B cell (primary cell): ENCODE measurements at regions not wholly inside any gene's neighbourhood (a gene's known extent, or its start where the extent isn't known, plus 50 kb on each side); places are given as distances from the start of the nearest gene placed in this dataset.

ENCODE experiments used
- ATAC-seq: fragments of 200-7000 bp; cut with Tn5 transposase; one replicate; pipeline ENCODE4 v1.10.0; 2021; ENCODE audit warnings: low read depth, mild to moderate bottlenecking, moderate number of reproducible peaks, moderate library complexity
- CTCF ChIA-PET: fragments of 350-600 bp; sonication (Branson Sonifier 250); formaldehyde crosslinking; loops from one replicate; lab custom pipeline; 2021; ENCODE audit warnings: antibody characterized with exemption, inconsistent platforms; lab: Charles Lee
- POLR2A ChIA-PET: fragments of 350-600 bp; sonication (Branson Sonifier 250); formaldehyde crosslinking; loops from one replicate; lab custom pipeline; 2021; ENCODE audit warnings: antibody characterized with exemption; lab: Charles Lee
- DNase-seq: peaks from one replicate; pipeline ENCODE4 v3.0.0; 2013
- H2AFZ ChIP-seq: 2 replicates; pipeline ENCODE4 v1.6.1; 2012; ENCODE audit warnings: mild to moderate bottlenecking, low read depth, low read length; ENCODE audit not compliant: insufficient read depth, poor library complexity, severe bottlenecking
- H3K27ac ChIP-seq, 2 donors: 1 replicate in 1 of 2; 2 replicates in 1 of 2; pipeline ENCODE4 v1.5.1; 2012 to 2013; ENCODE audit warnings: low read length in 2 of 2, mild to moderate bottlenecking in 2 of 2, moderate library complexity in 1 of 2
- H3K27me3 ChIP-seq, 4 experiments: fragments of 200-600 bp in 1 of 4; sonication (generic) in 1 of 4; replicated peaks in 1 of 4; 1 replicate in 2 of 4; 2 replicates in 2 of 4; pipeline versions ENCODE4 v1.6.1 to v1.7.0; 2013 to 2016; ENCODE audit warnings: low read length in 3 of 4, mild to moderate bottlenecking in 2 of 4, mixed read lengths in 1 of 4, moderate library complexity in 1 of 4; ENCODE audit not compliant: insufficient read depth in 4 of 4, control insufficient read depth in 3 of 4; ENCODE audit errors: control extremely low read depth in 1 of 4
- H3K36me3 ChIP-seq, 2 experiments: replicated peaks in 1 of 2; 1 replicate in 1 of 2; 2 replicates in 1 of 2; pipeline versions ENCODE4 v1.6.1 to v1.7.1; 2013; ENCODE audit warnings: low read length in 1 of 2; ENCODE audit not compliant: insufficient read depth in 2 of 2, control insufficient read depth in 1 of 2; ENCODE audit errors: control extremely low read depth in 1 of 2, extremely low read depth in 1 of 2
- H3K4me1 ChIP-seq, 2 donors: fragments of 200-600 bp in 1 of 2; sonication (generic) in 1 of 2; 1 replicate in 1 of 2; 2 replicates in 1 of 2; pipeline versions ENCODE4 v1.5.1 to v1.6.1; 2013 to 2017; ENCODE audit warnings: low read length in 2 of 2; ENCODE audit not compliant: control insufficient read depth in 2 of 2, insufficient read depth in 2 of 2
- H3K4me2 ChIP-seq: replicated peaks from 2 replicates; pipeline ENCODE3; 2012; ENCODE audit warnings: mild to moderate bottlenecking, low read depth, low read length; ENCODE audit not compliant: poor library complexity, severe bottlenecking
- H3K4me3 ChIP-seq, 5 experiments: fragments of 200-600 bp in 1 of 5; sonication (generic) in 1 of 5; 1 replicate in 3 of 5; 2 replicates in 2 of 5; pipeline versions ENCODE4 v1.5.1 to v1.7.0; 2011 to 2016; ENCODE audit warnings: low read length in 4 of 5, mild to moderate bottlenecking in 4 of 5, low read depth in 2 of 5, control low read depth in 1 of 5, moderate library complexity in 1 of 5; ENCODE audit not compliant: insufficient read depth in 1 of 5; ENCODE audit errors: control extremely low read depth in 1 of 5, extremely low read depth in 1 of 5
- H3K79me2 ChIP-seq: fragments of 200-600 bp; sonication (generic); one replicate; pipeline ENCODE4 v1.6.0; 2016; ENCODE audit warnings: low read length; ENCODE audit not compliant: control insufficient read depth, insufficient read depth
- H3K9ac ChIP-seq: fragments of 200-600 bp; sonication (generic); 2 replicates; pipeline ENCODE4 v1.6.1; 2017; ENCODE audit warnings: mild to moderate bottlenecking, low read length, moderate library complexity
- H3K9me3 ChIP-seq, 3 donors: one replicate each; pipeline versions ENCODE4 v1.6.1 to v1.7.1; 2013; ENCODE audit warnings: low read length in 2 of 3; ENCODE audit not compliant: control insufficient read depth in 2 of 3, insufficient read depth in 1 of 3; ENCODE audit errors: control extremely low read depth in 1 of 3
- H4K20me1 ChIP-seq: 2 replicates; pipeline ENCODE4 v1.6.0; 2012; ENCODE audit warnings: mild to moderate bottlenecking, low read length; ENCODE audit not compliant: insufficient read depth, control insufficient read depth, poor library complexity, severe bottlenecking
- H3K27ac Mint-ChIP-seq: one replicate; pipeline ENCODE4 v1.8.0; 2021; ENCODE audit warnings: mixed read lengths
- H3K27me3 Mint-ChIP-seq: one replicate; pipeline ENCODE4 v1.8.0; 2021; ENCODE audit warnings: mixed read lengths
- H3K4me1 Mint-ChIP-seq: one replicate; pipeline ENCODE4 v1.8.0; 2021; ENCODE audit warnings: mixed read lengths
- H3K4me3 Mint-ChIP-seq: one replicate; pipeline ENCODE4 v1.8.0; 2021; ENCODE audit warnings: mixed read lengths
- H3K9me3 Mint-ChIP-seq: one replicate; pipeline ENCODE4 v1.8.0; 2022; ENCODE audit warnings: mixed read lengths; ENCODE audit not compliant: insufficient read depth
- EZH2 ChIP-seq: IDR thresholded peaks from 2 replicates; pipeline ENCODE4 v1.6.1; 2012; ENCODE audit warnings: borderline replicate concordance, low read depth, mild to moderate bottlenecking, moderate library complexity, low read length; ENCODE audit not compliant: insufficient read depth, poor library complexity, severe bottlenecking
- WGBS: methylation state at CpG from one replicate; pipeline ENCODE4 v1.1.5; 2013; ENCODE audit warnings: missing lambda C conversion rate; ENCODE audit not compliant: insufficient coverage; 5-methylcytosine and 5-hydroxymethylcytosine counted together
- intact Hi-C: fragments of 100-400 bp; cut with micrococcal nuclease; formaldehyde crosslinking; loops from one replicate; pipeline ENCODE4 v1.10.0; 2022
- TF ChIP-seq, protein P1 (sequence below): fragments of 200-600 bp; IDR thresholded peaks from one replicate; pipeline ENCODE4 v1.8.0; 2022; ENCODE audit warnings: antibody characterized with exemption, mild to moderate bottlenecking

DNA sequence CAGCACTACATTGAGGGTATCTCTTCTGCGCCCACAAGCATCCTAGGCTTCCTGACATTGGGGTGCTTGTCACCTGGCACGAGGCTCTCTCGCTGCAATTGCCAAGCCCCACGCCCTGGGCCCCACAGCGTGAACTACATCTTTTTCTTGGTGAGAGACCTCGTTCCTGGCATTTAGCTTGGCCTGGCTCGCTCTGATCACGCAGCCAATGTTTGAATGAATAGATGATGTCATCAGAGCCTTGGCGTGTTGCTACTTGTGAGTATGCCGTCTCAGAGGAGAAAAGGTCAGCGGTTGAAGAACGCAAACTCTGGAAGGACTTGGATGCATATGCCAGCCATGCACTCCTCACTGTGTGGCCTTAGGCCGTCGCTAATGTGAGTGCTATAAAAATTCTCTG lies 150.2 kb upstream of the AUTS2 start:
- ChIA-PET POLR2A (no interaction called here), CTCF (no interaction called here)
- Mint-ChIP-seq H3K9me3 (no peaks in the 10 kb centered on the region), H3K4me1 (no peaks in the 10 kb centered on the region), H3K27me3 (no peaks in the 10 kb centered on the region), H3K4me3 (no peak overlapping the region), H3K27ac (no peak overlapping the region)
- Histone ChIP-seq H3K36me3 (no peaks in the 10 kb centered on the region), H4K20me1 (no peaks in the 10 kb centered on the region), H3K27me3 (no peaks in the 10 kb centered on the region), H3K9ac (no peak overlapping the region), H3K79me2 (no peaks in the 10 kb centered on the region), H3K4me3 (no peak overlapping the region), H3K9me3 (peaks cover 0 to 11% (median 0%) of the 10 kb centered on the region in 3 donors), H2AFZ (no peak overlapping the region), H3K27ac (no peak overlapping the region), H3K4me1 (no peaks in the 10 kb centered on the region), H3K4me2 (no peak overlapping the region)
- TF ChIP-seq, protein P1, sequence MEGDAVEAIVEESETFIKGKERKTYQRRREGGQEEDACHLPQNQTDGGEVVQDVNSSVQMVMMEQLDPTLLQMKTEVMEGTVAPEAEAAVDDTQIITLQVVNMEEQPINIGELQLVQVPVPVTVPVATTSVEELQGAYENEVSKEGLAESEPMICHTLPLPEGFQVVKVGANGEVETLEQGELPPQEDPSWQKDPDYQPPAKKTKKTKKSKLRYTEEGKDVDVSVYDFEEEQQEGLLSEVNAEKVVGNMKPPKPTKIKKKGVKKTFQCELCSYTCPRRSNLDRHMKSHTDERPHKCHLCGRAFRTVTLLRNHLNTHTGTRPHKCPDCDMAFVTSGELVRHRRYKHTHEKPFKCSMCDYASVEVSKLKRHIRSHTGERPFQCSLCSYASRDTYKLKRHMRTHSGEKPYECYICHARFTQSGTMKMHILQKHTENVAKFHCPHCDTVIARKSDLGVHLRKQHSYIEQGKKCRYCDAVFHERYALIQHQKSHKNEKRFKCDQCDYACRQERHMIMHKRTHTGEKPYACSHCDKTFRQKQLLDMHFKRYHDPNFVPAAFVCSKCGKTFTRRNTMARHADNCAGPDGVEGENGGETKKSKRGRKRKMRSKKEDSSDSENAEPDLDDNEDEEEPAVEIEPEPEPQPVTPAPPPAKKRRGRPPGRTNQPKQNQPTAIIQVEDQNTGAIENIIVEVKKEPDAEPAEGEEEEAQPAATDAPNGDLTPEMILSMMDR = no peak
- no peak for TF ChIP-seq EZH2
- DNase-seq = no peak
- intact Hi-C loops = no loop called here
- ATAC-seq = no peak
- 94% methylated on average over 11 of the region's 14 CpGs for WGBS

DNA sequence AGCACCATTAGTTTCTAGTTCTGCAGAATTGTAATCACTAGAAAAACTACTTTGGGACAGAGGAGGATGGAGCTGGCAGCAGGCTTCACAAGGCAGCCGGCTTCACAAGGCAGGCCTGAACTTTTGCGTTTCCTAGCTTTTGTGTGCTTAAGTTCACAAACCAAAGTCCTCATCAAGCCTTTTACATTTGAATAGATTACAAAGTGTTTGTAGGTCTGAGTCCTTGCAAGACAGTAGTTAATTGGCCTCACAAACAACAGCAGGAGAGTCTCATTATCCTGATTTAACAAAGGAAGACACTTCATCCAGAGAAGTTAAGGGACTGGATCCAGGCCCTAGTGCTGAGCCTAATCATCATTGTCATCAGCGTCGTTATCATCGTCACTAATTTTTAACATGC lies 147.8 kb upstream of the AUTS2 start:
- intact Hi-C loops = no loop called here
- H3K9me3 Mint-ChIP-seq = no peaks in the 10 kb centered on the region
- Histone ChIP-seq H2AFZ (no peak overlapping the region), H3K79me2 (no peaks in the 10 kb centered on the region), H3K9me3 (no peaks in the 10 kb centered on the region), H3K4me3 (no peak overlapping the region), H4K20me1 (no peaks in the 10 kb centered on the region), H3K27me3 (no peaks in the 10 kb centered on the region), H3K9ac (no peak overlapping the region), H3K36me3 (no peaks in the 10 kb centered on the region), H3K4me2 (no peak overlapping the region), H3K27ac (no peak overlapping the region), H3K4me1 (no peaks in the 10 kb centered on the region)
- POLR2A ChIA-PET = no interaction called here
- no peak overlapping the region for H3K27ac Mint-ChIP-seq
- no peak for TF ChIP-seq EZH2
- TF ChIP-seq, protein P1 = no peak
- 100% methylated on average over 2 of the region's 5 CpGs for WGBS
- no peaks in the 10 kb centered on the region for H3K4me1 Mint-ChIP-seq
- H3K27me3 Mint-ChIP-seq = no peaks in the 10 kb centered on the region
- CTCF ChIA-PET = no interaction called here
- no peak for ATAC-seq
- no peak for DNase-seq
- no peak overlapping the region for H3K4me3 Mint-ChIP-seq
